ENCODE measurements at regions not wholly inside any gene's neighbourhood (a gene's known extent, or its start where the extent isn't known, plus 50 kb on each side); places are given as distances from the start of the nearest gene placed in this dataset.

- TF ChIP-seq CTCF (IDR thresholded peaks at IDR 0.05), result no peak
- TF ChIP-seq POLR2A (IDR thresholded peaks at IDR 0.05), result no peak
These were observed 483.0 kb upstream of the NBEA start for GRCh38 chr13:34458756-34459715.
